NCI-H748 (cell line): ENCODE measurements at regions not wholly inside any gene's neighbourhood (a gene's known extent, or its start where the extent isn't known, plus 50 kb on each side); places are given as distances from the start of the nearest gene placed in this dataset.
A peak's percentile ranks its signal among the peaks of the same experiment; 100 is the strongest.

Experiments used
- DNase-seq: peaks from one replicate; lab custom pipeline; 2025; ENCODE audit not compliant: unreplicated experiment; lab: John Stamatoyannopoulos, UW

DNA sequence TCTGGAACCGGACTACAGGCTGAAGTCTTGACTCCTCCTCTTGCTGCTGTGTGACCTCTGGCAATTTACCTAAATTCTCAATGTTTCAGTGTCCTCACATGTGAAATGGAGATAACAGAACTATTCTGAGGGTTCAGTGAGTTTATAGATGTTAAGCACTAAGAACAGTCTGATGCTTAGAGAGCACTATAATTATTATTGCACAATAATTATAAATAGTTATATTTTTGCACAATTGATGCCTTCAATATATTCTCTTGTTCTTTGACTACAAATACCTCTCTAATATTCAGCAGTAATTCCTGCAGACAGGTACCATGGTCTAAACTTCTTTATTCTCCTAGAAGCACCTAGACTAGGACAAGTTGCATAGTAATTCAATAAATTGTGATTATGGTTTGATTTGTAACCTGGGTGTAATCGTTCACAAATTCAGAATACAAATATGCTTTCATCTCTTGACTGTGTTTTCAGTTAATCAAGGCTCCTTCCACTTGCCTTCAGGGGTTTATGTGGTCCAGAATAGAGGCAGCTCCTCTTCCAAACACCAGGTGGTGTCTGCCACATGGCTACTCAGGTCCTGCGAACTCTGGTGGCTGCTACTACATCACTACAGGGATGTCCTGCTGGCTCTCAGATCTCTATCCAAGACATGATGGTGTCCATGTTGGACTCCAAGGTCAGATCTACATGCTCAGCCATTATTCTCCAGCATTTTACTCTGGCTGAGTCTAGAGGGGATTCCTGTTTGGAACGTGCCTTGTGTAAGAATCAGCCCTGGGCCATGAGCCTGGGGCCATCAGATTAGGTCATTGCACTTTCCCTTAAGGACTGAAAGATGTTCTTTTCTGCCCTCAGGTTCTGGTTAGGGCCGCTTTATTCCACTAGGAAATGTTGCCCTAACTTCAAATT lies 103.4 kb downstream of the QRFPR start:
- no peak for DNase-seq

DNA sequence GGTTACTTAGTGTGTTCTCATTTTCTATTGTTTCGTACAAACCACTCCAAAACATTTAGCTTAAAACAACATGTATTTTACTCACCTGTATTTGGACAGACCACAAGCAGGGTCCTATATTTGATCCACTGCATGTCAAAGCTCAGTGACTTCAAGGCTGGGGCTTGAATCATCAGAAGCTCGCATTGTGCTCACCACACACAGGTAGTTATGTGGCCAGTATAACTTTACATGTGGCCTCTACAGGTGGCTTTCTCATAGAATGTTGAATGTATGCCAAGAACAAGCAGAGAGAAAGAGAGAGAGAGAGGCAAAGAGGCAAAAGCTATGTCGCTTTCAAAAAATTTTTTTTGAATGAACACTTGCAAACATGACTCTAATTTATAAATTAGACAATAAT lies 107.6 kb downstream of the QRFPR start:
- no peak for DNase-seq

DNA sequence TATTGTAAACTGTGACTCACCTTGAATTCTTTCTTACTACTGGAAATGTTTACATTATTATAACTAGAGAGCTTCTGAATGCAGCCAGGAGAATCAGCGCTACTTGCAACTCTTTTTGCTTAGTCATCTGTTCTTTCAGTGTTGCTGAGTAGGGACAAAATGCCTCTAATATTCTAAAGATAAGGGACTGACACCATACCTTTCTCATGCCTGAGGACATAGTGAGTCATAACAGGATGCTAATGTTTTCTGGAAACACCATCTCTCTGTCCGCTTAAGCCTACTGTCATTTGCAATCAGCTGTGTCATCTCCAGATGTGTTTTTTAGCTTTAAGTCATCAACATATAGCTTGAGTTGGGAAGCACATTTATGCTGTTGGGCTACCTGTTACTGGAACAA lies 108.3 kb downstream of the QRFPR start:
- DNase-seq = no peak

DNA sequence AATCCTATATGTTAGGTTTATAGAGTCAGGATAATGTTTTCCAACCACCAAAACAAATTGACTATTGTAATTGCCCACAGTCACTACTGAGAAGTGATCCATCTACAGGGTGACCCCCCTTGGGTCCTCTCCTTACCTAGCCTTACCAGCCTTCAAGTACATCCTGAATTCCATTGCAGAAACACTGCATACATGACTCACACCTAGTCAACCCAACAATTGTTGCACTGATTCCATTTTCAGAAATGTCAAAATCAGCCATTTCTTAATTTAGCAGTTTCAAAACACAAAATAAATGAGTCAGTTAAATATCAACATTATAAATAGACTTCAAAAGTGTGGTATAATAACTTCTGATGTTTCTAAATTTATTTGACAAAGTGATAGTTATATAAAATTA lies 106.3 kb upstream of the TNIP3 start:
- no peak for DNase-seq

DNA sequence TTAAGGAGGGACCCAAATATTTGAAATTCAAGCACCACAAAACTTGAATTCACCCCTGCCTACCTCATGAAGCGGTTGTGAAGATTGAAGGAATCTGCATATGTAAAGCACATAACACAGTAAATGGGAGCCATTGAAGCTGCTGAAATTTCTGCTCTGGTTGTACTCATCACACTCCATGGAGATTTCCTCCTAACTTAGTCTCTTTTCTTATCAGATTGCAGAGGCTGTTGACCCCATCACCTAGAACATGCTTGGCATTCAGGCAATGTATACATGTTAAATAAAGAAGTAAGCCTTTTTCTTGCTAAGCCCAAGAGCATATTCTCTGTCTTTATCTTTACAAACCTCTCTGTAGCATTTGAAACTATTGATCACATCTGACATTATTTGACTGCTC lies 104.9 kb upstream of the TNIP3 start:
- no peak for DNase-seq

DNA sequence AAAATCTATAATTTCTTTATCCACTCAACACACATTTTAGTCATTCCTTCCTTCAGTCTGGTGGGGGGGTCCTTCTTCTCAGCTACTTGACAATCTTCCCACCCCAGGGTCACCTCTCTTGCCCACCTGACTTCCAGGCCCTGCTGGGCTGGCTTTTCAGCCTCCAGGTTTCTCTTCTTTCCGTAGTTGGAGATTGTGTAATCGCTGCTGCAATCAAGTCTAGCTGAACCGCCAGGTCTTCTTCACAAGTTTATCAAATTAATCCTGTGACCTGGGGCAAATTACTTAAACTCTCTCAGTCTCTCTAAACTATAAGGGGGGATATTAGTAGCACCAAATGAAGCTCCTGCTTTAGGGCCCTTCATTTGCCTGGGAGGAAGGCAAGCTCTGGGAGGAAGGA lies 102.9 kb upstream of the TNIP3 start:
- DNase-seq = no peak

DNA sequence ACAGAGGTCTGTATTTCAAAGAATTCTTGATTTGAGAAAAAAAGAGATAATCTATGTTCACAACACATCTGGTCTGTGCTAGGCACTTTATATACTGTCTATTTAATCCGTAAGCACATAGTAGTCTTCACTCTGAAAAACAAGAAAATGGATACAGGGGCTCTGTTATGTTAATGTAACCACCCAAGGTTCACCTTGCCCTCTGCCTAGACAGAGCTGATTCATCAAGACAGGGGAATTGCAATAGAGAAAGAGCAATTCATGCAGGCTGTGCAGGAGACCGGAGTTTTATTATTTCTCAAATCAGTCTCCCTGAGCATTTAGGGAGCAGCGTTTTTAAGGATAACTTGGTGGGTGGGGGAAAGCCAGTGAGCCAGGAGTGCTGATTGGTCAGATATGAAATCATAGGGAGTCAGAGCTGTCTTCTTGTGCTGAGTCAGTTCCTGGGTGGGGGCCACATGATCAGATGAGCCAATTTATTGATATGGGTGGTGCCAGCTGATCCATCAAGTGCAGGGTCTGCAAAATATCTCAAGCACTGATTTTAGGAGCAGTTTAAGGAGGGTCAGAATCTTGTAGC lies 92.9 kb upstream of the TNIP3 start:
- no peak for DNase-seq

DNA sequence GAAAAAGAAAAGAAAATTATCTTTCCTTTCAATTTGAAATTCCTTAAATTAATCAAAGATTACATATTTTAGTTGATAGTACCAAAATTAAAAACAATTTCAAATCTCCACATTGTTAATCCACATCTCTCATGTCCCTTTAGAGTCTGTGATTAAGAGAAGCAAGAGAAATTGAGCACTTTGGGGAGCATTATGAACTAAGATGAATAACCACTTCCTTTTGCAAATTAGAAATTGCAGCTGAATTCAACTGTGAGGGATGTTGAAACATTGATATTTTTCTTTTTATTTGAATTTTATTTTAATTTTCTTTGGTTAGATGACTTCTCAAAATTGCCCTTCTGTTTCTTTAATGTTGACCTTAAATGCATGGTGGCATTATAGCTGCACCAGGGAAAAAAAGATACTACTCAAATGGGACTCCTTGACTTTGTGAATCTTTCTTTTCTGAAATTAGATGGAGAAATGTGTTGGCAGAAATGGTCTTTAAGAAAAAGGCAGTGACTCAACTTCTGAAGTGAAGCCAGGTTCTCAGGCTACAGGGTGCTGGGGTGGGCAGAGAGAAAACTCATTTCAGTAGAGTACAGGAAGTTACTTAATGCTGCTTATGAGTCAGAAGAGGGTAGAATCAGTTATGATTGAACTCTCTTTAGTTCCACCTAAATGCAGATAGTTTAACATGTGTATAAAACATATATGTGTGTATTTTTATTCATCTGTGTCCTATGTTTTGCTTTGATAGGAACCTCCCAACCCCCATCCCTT lies 92.0 kb upstream of the TNIP3 start:
- no peak for DNase-seq

DNA sequence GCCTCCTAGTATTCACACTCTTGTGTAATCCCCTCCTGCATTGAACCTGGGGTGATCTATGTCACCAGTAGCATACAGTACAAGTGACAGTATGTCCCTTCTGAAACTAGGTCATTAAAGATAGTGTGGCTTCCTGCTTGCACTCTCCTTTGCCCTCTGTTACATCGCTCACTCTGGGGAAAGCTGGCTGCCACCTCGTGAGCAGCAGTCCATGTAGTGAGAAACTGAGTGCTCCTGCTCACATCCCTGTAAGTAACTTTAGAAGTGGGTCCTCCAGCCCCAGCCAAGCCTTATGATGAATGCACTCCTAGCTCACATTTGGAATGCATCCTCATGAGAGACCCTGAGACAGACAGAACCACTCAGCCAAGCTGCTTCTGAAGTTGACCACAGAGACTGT lies 89.8 kb upstream of the TNIP3 start:
- DNase-seq = no peak

DNA sequence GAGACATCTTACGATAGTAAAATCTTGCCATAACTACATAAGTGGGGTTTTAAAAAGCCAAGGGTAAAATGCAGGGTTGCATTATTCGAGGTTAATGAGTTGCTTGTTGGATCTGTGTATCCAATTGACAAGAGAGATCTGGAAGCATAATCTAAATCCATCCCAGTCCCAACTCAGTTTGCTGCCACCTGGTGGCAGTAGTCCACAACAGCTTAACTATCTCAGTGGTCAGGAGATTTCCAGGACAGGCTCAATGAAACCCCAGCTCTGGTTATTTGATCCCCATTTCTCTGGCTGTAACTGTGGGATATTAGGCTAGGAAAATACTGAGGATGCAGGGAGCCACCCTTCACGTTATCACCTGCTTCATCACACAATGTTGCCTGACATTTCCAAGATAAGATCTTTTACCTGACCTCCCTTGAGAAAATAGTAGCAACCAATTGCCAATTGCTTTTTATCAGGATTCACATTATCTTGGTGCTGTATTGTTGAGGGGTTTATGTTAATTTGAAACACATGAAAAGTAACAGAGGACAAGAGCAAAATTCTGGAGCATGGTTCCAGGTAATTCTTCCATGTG lies 88.2 kb upstream of the TNIP3 start:
- peak; percentile 65 for DNase-seq

DNA sequence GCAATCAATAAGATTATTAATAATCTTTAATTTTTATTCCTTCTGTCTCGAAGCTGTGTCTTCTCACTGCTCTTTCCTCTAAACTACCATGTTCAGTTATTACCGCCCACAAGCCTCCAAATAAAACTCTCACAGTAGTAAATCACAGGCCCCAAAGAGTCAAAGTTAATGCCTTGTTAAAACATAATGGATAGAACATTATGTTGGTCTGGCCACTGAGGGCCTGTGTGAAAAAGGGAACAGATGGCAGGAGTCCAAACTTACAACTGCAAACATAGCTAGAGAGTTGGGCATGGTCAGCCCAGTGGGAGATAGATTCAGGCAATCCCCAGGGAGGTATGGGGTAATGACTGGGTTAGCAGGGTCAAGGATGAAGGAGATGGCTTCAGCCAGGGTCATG lies 84.6 kb upstream of the TNIP3 start:
- no peak for DNase-seq

DNA sequence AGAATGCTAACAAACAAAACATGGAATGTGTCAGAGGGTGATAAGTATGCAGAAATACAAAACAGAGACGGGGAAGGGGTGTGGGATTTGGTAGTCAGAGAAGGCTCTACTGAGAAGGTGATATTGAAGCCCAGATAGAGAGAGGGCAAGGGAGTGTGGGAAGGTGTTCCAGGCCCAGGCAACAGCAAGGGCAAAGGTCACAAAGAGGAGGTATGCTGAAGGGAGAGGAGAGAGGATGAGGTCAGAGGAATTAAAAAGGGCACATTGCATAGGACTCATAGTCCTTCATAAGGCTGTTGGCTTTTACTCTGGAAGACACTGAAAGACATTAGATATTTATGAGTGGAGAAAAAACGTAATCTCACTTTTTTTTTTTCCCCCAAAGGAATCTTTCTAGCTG lies 82.6 kb upstream of the TNIP3 start:
- no peak for DNase-seq

DNA sequence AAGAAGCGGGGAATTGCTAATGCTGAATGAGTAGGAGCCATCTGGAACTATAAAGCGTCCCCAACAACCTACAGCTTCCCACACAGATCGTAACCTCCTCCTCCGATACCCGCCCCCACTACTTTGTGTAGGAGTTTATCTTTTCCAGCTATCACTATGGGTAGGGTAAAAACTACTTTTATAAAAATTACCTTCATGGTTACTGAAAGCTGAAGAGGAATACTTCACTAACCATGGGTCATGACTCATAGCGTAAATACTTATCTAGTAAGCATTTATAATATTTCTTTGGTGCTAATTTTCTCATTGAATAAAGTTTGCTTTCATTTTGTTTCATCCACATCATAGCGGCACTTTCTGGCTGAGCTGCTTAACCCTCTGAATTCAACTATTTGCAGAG lies 79.4 kb upstream of the TNIP3 start:
- no peak for DNase-seq

DNA sequence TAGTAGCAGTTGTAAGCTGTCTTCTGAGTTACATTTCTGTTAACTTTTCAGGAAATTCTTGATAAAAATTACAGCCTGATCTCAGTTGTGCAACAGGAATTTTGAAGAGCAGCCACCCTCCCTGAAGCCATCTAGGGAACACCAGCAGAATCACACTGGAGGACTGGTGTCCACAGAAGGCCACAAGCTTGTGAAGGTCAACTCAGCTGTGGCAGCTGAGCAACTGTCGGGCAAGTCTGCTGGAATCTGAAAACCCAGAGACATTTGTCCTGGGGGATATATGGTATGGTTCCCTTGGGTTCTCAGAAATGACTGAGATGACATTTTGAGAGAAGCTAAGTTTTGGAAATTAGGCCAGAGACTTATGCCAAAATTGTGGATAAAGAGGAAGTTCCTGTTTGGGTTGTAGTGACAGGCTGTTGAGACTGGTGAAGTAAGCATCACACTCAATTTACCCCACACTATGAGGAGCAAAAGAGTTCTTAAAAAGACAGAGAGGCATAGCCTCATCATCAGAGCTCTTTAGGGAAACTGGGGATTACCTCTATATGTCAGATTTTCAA lies 78.1 kb upstream of the TNIP3 start:
- no peak for DNase-seq

DNA sequence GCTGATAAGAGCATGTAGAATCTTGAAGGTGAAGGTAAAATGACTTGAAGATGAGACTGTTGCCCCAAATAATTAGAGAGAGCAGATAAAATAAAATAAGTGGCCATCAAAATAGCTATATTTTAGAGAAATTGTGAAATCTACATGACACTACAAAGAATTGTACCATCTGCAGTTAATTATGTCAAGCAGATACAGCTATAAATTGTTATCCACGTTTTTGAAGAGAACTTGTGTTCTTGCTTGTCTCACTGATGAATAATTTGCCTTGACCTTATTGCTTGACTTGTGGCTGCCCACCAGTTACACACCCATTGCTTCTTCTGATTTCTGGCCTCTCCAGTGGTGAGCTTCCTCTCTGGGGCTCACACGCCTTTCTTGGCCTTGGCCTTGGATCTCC lies 75.8 kb upstream of the TNIP3 start:
- DNase-seq = no peak

DNA sequence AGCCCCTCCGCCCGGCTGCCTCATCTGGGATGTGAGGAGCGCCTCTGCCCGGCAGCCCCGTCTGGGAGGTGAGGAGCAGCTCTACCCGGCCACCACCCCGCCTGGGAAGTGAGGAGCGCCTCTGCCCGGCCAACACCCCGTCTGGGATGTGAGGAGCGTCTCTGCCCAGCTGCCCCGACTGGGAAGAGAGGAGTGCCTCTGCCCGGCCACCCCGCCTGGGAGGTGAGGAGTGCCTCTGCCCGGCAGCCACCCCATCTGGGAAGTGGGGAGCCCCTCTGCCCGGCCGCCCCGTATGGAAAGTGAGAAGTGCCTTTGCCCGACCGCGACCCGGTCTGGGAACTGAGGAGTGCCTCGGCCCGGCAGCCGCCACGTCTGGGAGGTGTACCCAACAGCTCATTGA lies 74.3 kb upstream of the TNIP3 start:
- DNase-seq = no peak

DNA sequence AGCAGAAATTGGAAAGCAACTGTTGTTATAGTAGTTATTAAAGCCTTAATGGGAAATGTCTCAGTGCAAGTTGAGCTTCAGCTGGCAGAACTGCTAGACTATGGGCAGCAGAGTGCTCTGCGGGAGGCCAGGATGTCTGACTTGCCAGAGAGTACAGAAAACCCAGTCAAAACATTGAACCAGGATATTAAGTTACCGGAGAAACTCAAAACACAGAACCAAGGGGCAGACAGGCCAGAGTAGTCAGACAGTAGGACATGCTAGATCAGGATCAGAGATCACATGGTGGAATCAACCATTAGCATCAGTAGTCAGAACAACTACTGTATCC lies 72.9 kb upstream of the TNIP3 start:
- DNase-seq = no peak

DNA sequence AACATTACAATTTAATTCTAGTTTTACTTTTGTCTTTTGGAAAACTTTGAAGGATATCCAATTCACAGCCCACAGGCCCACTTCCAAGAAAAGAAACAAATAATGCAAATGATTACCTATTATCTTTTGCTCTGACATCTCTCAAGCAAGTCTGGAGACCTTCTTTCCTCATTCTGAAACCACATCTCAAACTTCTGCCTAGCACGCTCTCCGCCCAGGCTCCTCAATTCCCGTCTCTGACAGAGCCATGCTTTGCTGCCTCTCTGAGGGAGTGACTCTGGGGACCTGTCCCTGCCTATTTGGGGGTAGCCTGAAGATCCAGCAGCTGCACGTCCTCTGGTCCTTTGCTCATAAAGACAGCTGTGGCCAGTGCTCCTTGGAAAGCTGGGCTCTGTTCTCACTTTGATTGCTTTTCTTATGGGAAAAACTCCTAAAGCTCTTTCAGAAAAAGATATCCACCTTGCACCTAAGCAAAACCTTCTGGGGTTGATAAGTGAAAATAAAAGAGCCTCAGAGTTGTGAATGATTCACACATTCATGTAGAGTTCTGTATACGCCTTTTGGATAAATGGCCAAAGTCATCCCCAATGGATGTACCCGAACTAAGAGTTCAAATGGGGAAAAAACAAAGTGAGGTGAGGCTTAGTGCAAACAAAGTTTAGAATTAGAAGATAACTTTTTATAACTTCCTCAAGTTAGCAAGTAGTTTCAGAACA lies 72.4 kb upstream of the TNIP3 start:
- DNase-seq = no peak

DNA sequence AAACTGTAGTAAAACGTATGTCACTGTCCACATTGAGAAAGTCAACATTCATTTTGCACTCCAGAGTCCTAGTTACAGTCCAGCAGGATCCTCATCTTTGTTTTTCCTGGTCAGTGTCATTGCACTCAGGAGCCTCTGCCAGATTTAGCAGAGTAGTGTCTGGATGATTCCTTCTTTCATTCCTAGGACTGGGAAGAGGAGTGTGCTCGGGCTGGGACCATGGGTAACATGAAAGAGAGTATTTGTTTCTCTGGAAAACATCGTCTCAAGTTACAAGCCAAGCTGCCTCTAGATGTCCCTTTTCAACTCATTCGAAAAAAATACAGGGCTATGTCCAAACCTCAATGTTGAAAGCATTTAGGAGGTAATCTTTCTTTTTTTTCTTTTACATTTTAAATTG lies 69.9 kb upstream of the TNIP3 start:
- no peak for DNase-seq

DNA sequence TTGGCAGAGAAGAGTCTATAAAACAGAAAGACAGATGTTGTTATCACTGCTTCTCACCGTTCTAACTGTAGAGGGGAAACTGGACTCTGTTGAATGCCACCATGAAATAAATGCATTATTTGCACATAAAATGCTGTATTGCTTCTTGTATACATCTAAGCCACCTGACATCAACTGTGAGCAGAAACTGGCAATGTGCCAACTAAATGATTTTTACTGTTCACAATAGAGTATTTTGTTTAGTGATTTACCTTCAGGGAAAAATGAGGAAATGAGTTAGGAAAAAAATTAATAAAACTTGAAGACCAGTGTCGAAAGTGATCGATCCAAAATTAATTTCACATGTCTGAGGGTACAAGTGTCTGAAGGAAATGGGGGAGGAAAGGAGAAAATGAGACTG lies 65.9 kb upstream of the TNIP3 start:
- peak; percentile 6 for DNase-seq

DNA sequence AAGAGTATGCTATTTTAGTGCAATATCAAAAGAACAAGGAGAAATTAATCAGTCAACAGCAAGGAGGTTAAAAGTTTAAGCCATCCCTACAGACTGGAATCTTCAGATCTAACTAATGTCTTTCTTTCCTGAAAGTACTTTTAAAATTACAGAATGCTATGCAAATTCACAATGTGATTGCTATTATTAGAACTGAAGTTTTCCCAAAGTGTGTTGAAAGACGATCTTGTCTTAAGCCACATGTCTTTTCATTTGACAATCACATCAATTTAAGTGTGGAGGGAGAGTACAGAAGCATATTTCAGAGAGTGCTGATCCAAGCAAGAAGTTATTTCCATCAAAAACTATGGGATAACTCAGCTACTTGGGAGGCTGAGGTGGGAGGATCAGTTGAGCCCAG lies 64.7 kb upstream of the TNIP3 start:
- no peak for DNase-seq
